HG03521 (cell line): ENCODE measurements at regions not wholly inside any gene's neighbourhood (a gene's known extent, or its start where the extent isn't known, plus 50 kb on each side); places are given as distances from the start of the nearest gene placed in this dataset.
"Not testable (repeated sequence)": the region's sequence is repeated elsewhere in the genome, so short reads cannot be mapped to it uniquely, and the experiment has no call there.

Source experiments
- ATAC-seq: cut with Tn5 transposase; IDR thresholded peaks from one replicate; pipeline ENCODE4 v1.9.1; 2021; ENCODE audit warnings: mild to moderate bottlenecking, moderate library complexity; ENCODE audit not compliant: unreplicated experiment

GRCh38 chr3:15903164-15903563 lies 105.4 kb upstream of the ANKRD28 start:
- ATAC-seq, result no peak

GRCh38 chr3:15903759-15904720 lies 106.3 kb upstream of the ANKRD28 start:
- no peak for ATAC-seq

- ATAC-seq, result no peak
Measured at GRCh38 chr3:15905041-15905440, 107.3 kb upstream of the ANKRD28 start.

- ATAC-seq, result not testable (repeated sequence)
Measured at GRCh38 chr3:15907403-15907802, 109.6 kb upstream of the ANKRD28 start.

GRCh38 chr3:15918988-15919387 lies 121.2 kb upstream of the ANKRD28 start:
- ATAC-seq, result no peak

GRCh38 chr3:15919971-15920370 lies 122.2 kb upstream of the ANKRD28 start:
- no peak for ATAC-seq

GRCh38 chr3:15923640-15924405 lies 126.0 kb upstream of the ANKRD28 start:
- ATAC-seq, result no peak

- no peak for ATAC-seq
Measured at GRCh38 chr3:15924914-15925313, 127.1 kb upstream of the ANKRD28 start.

GRCh38 chr3:15926871-15927270 lies 129.1 kb upstream of the ANKRD28 start:
- ATAC-seq, result no peak

- ATAC-seq, result no peak
Measured at GRCh38 chr3:15927969-15928368, 130.2 kb upstream of the ANKRD28 start.

- ATAC-seq, result no peak
Measured at GRCh38 chr3:15929944-15930571, 132.3 kb upstream of the ANKRD28 start.

- no peak for ATAC-seq
Measured at GRCh38 chr3:15932348-15933300, 134.8 kb upstream of the ANKRD28 start.

GRCh38 chr3:15933439-15934139 lies 135.8 kb upstream of the ANKRD28 start:
- ATAC-seq, result no peak

- ATAC-seq, result no peak
Measured at GRCh38 chr3:15934389-15935195, 136.8 kb upstream of the ANKRD28 start.

GRCh38 chr3:15936312-15936711 lies 138.5 kb upstream of the ANKRD28 start:
- ATAC-seq, result no peak

GRCh38 chr3:15940641-15941040 lies 142.9 kb upstream of the ANKRD28 start:
- no peak for ATAC-seq

GRCh38 chr3:15941457-15941856 lies 143.7 kb upstream of the ANKRD28 start:
- not testable (repeated sequence) for ATAC-seq

GRCh38 chr3:15941958-15942357 lies 144.2 kb upstream of the ANKRD28 start:
- ATAC-seq, result no peak

GRCh38 chr3:15942462-15942861 lies 144.7 kb upstream of the ANKRD28 start:
- ATAC-seq, result no peak
